ENCODE measurements at regions not wholly inside any gene's neighbourhood (a gene's known extent, or its start where the extent isn't known, plus 50 kb on each side); places are given as distances from the start of the nearest gene placed in this dataset.

DNA sequence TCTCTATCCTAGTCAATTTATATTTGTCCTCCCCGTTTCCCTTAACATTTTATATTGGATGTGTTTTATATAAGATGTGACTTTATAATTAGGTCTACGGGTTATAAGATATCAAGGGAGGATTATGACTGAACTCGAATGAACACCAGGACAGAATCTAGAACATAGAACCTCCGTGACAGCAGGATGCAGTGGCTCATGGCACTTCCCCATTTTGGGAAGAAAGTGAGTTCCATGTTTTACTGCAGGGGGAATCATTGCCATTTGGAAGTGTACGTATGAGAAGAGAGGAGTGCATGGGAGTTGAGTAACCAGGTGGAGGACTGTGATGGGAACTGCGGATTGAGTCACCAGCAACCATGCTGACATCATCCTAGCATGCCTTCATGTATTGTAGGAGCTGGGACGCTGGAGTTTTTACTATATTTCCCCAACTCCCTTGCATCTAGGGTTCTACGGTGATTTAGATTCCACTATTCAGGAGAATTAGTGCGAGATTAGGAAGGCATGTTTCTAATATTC is 56.1 kb upstream of the FOXC1 start:
- TF ChIP-seq POLR2A (IDR thresholded peaks at IDR 0.05): no peak
- TF ChIP-seq, protein P1, sequence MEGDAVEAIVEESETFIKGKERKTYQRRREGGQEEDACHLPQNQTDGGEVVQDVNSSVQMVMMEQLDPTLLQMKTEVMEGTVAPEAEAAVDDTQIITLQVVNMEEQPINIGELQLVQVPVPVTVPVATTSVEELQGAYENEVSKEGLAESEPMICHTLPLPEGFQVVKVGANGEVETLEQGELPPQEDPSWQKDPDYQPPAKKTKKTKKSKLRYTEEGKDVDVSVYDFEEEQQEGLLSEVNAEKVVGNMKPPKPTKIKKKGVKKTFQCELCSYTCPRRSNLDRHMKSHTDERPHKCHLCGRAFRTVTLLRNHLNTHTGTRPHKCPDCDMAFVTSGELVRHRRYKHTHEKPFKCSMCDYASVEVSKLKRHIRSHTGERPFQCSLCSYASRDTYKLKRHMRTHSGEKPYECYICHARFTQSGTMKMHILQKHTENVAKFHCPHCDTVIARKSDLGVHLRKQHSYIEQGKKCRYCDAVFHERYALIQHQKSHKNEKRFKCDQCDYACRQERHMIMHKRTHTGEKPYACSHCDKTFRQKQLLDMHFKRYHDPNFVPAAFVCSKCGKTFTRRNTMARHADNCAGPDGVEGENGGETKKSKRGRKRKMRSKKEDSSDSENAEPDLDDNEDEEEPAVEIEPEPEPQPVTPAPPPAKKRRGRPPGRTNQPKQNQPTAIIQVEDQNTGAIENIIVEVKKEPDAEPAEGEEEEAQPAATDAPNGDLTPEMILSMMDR (IDR thresholded peaks at IDR 0.05): no peak
